GM21737 (cell line): ENCODE measurements at regions not wholly inside any gene's neighbourhood (a gene's known extent, or its start where the extent isn't known, plus 50 kb on each side); places are given as distances from the start of the nearest gene placed in this dataset.
A peak's percentile ranks its signal among the peaks of the same experiment; 100 is the strongest.
"Not testable (repeated sequence)": the region's sequence is repeated elsewhere in the genome, so short reads cannot be mapped to it uniquely, and the experiment has no call there.

Experiments
- ATAC-seq: cut with Tn5 transposase; IDR thresholded peaks from one replicate; pipeline ENCODE4 v1.9.1; 2021; ENCODE audit warnings: mild to moderate bottlenecking, moderate library complexity; ENCODE audit not compliant: unreplicated experiment

DNA sequence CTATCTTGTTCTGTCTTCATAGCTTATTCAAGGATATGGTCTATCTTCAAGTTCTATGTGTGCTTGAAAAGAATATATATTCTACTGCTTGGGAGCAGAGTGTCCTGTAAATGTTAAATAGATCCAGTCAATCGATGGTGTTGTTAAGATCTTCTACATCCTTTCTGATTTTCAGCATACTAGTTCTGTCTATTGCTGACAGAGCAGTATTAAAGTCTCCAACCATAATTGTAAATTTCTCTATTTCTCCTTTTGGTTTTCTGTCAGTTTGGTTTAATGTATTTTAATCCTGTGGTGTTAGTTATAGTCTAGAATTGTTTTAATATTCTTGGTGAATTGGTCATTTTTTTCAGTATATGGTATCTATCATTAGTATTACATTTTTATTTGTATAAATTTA, 124.0 kb upstream of the COX7C start:
- ATAC-seq, result no peak

DNA sequence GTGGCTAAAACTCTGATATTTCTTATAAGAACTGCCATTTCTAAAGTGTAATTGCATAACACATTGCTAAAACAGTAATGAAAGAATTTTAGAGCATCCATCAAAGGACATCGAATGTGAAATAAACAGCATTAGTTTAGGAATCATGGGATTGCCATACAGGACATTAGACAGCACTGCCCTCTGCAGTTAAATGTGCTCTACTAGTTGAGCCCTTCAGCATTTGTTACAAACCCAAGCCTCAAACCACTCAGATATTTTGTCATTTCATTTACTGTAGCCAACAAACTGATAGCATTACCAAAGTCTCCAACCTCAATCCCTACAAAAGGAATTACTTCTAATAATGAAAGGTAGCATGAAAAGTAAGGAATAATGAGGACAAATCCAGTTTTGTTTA, 116.8 kb upstream of the COX7C start:
- ATAC-seq, result no peak

DNA sequence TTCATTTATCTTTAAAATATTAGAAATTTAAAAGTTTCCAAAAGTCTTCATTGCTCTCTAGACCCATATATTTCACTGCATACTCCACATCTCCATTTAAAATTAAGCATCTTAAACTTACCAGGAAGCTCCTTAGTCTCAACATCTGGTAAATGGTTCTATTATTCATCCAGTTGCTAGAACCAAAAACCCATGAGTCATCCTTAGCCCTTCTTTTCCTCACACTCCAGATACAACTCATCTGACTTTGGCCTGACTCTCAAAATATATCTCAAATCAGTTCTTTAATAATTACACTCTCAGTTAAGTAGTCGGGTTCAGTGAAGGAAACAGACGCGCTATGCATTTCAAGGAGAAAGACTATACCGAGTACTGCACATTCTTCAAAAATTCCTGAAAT, 110.2 kb upstream of the COX7C start:
- no peak for ATAC-seq

DNA sequence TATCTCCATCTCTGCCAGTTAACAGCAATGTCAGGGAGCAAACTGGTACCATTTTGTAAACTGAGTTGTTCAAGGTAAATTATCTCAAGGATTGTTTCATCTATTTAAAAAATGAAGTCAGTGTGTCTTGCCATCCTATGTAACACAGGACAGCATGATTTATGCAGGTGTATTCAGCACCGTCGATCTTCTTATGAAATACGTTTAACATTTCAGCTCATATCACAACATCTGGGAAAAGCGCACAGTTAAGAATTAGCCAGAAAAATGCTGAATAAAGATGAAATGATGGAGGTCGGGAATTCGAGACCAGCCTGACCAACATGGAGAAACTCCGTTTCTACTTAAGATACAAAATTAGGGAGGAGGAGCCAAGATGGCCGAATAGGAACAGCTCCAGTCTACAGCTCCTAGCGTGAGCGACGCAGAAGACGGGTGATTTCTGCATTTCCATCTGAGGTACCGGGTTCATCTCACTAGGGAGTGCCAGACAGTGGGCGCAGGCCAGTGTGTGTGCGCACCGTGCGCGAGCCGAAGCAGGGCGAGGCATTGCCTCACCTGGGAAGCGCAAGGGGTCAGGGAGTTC, 107.3 kb upstream of the COX7C start:
- not testable (repeated sequence) for ATAC-seq

DNA sequence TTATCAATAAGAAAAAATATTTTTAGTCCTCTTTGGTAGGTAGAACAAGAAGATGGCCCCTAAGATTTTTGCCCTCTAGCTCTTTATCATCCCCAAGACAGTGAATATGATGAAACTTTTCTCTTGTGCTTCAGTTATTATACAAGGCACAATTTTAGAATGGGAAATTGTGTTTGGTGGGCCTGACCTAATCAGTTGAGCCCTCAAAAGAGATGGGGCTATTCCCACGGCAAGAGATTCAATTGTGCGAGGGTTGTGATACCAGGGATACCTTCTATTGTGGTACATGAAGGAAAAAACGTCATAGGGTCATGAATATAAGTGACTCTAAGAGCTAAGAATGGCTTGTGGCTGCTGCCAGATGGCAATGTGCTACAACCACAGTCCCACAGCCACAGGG, 94.0 kb upstream of the COX7C start:
- ATAC-seq, result no peak

DNA sequence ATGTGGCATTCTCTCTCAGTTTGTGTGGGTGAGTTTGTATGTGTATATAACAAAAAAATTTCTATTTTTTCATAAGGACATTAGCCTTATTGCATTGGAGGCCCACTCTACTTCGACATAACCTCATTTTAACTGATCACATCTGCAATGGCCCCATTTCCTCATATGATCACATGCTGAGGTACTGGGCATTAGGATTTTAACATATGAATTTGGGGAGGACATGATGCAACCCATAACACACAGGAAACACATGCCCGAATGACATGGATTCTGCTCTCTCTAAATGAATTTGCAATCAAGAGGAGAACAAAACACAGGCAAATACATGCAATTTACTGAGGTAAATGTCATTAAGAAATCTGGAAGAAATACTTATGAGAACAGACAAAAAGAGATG, 92.1 kb upstream of the COX7C start:
- ATAC-seq, result no peak

DNA sequence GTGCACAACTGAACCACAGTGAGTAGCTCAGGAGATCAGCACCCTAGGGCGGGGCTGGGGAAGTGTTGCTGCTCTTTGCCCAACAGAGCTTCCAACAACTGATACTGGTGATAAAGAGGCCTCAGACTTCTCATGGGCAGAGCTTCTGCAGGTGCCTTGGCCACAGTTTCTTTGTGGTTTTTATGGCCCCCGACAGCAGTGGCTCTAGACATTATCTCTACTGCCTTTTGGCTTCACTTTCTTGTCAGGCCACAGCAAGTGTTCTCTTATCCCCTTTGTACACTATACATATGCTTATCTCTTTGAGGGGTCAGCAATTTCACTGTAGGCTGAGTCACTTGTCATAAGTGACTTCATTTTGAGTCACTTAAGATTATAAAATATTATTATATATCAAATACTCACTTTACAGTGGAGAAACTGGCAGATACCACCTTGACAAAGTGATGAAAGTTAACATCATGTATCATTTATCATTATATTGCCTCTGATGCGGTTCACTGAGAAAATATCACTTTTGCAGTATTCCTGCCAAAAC, 90.9 kb upstream of the COX7C start:
- no peak for ATAC-seq

DNA sequence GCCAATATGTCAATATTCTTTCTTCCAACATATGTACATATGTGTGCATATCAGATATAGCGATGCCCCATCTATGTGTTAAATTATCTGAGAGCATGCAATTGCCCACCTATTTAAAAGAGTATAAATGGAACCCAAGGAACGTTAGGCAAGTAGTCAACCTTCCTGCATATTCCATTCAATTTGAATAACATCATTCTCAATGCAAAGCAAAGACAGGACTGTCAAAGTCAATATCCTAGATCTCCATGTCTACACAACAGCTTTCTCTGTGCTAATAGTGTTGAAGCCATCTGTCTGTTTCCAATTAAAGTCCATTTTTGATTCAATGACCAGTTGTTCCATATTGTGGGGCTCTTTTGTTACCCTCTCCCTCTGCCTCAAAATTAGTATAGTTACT, 85.3 kb upstream of the COX7C start:
- no peak for ATAC-seq

DNA sequence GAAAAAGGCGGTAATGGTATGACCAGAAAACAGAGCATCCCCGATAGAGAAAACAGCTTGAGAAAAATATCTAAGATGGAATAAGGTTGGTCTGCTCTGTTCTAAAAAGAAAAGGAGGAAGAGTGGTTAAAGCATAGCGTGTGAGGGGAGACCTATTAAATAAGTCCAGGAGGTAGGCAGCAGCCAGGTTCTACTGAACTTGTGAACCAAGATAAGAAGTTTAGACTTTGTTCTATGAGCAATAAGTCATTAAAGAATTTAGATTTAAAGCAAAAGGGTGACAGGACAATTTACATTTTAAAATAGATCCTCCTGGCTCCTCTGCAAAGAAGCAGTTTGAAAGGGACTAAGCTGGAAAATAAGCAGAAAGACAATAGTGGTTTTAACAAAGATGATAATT, 81.3 kb upstream of the COX7C start:
- no peak for ATAC-seq

DNA sequence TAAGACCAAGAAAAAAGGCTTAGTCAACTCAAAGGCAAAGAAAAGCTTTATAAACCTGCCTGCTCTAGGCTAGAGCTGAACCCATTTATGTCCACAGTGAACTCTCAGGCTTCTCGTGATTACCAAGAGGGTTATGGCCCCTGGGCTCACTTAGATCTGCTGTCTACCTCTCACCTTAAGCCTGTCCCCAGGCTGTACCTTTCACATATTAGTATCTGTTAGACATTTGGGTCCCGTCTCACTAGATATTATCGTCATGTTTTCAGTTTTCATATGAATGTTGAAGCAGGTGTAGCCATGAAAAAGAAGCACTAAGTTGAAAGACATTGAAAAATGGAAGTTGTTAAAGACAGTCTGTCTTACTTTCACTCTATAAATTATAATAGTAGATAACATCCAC, 75.2 kb upstream of the COX7C start:
- no peak for ATAC-seq

DNA sequence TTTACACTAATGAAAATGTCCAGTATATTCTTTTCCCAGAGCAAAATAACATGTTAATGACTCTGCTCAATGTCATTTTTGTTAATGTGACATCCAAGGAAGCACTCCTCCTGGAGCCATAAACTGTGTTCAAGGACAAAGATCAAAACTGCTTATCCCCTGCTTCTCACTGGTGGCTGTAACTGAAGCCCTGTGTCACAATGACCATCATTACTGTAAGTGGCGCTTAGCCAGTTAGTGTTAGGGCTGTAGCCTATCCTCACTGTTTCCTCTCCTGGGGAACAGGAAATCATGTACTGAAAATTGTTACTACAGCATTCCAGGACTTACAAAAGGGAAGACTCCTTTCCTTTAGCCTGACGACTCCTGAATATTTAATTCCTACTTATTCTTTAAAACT, 71.7 kb upstream of the COX7C start:
- no peak for ATAC-seq

DNA sequence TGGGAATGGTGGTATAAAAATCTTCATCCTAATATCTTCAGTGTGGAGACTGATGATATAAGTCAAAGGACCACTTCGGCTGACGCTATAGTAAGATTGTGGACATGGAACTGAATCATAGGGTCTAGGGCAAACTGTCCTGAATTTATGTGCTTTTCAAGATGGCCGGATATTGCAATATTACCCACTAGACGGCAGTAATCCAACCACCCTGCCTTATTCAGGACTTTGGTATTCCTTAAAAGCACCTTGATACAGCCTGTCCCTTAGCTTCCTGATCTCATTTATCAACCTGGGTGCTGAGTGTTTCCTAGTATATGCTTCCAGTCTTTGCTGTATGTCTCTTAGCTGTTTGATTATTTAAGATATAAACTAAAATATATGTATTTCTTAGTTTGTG, 71.2 kb upstream of the COX7C start:
- no peak for ATAC-seq

DNA sequence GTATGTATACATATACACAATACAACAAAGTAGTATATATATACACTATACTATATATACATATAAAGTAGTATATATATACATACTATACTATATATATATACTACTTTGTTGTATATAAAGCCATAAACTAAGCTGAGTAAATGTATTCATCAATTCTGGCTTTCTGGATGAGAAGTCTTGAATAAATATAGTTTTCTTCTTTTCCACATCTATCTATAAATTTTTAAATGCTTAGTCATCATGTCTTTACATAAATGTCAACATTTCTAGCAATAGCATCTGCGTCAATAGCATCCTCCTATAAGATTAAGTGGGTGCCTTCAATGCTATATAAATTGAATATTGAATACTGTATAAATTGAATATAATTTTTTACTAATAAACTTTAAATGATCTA, 63.1 kb upstream of the COX7C start:
- ATAC-seq, result no peak

DNA sequence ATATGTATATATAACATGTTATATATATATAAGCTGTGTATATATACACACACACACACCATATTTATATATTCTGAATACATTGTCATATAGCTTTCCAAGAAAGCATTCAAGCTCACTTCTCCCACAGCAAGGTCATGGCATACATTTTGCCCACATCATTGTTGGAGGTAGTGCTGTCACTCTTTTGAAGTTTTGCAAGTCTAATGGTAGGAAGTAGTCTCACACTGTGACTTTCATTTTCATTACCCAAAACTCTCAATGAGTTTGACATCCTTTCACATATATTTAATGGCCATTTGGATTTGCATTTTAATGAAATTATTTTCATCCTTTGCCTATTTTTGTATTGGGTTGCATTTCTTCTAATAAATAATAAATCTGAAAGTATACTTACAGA, 59.8 kb upstream of the COX7C start:
- no peak for ATAC-seq

DNA sequence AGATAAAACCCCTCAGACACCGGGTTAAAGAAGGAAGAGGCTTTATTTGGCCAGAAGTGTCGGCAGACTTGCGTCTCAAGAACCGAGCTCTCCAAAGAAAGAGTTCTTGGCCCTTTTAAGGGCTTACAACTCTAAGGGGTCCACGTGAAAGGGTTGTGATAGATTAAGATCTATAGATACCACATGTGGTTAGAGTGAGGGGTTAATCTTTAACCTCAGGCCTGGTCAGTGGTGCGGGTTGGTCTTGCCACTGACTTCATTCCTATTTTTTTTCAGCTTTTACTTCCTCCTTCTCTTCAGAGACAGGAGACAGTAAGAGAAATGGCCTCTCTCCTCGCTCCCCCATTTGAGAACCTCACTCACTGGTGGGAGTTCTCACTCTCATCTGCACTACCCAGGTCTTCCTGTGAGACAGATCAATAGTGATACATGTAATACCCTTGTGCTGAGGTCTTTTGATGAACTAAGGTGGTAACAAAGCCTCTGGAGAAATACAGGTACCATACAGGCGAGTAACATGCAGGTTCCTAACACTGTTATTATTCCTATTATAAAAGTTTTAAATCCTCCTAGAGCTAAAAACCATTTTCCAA, 52.4 kb upstream of the COX7C start:
- peak; percentile 74 for ATAC-seq

DNA sequence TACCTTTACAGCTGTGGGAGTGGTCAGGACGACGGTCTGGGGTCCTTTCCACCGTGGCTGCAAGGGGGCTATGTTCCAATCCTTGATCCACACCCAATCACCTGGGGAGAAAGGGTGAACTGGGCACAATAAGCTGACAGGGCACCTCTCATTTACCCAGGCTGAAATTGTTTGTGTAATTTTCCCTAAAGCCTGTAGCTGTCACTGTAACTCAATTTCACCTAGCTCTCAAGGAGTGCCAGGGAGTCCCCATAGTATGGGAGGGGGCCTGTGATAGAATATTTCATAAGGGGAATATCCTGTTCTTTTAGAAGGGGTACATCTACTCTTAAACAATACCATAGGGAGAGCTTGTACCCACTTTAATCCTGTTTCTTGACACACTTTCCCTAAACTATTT, 51.7 kb upstream of the COX7C start:
- ATAC-seq, result not testable (repeated sequence)
